Peyer's patch (tissue), 4 donors: ENCODE measurements at regions not wholly inside any gene's neighbourhood (a gene's known extent, or its start where the extent isn't known, plus 50 kb on each side); places are given as distances from the start of the nearest gene placed in this dataset.
"Not testable (repeated sequence)": the region's sequence is repeated elsewhere in the genome, so short reads cannot be mapped to it uniquely, and the experiment has no call there.

Experiments
- CTCF ChIP-seq, 6 experiments: fragments of 450-650 bp in 4 of 6; fragments of 200-600 bp in 2 of 6; sonication (generic) in 1 of 6; IDR thresholded peaks; one replicate each; pipeline ENCODE4 v1.5.1; 2017 to 2019; ENCODE audit warnings: antibody characterized with exemption in 6 of 6, mild to moderate bottlenecking in 3 of 6, moderate library complexity in 1 of 6
- POLR2A ChIP-seq, 2 donors: fragments of 450-650 bp; IDR thresholded peaks; one replicate each; pipeline ENCODE4 v1.5.1; 2017; ENCODE audit warnings: antibody characterized with exemption in 2 of 2, mild to moderate bottlenecking in 2 of 2, moderate library complexity in 2 of 2

DNA sequence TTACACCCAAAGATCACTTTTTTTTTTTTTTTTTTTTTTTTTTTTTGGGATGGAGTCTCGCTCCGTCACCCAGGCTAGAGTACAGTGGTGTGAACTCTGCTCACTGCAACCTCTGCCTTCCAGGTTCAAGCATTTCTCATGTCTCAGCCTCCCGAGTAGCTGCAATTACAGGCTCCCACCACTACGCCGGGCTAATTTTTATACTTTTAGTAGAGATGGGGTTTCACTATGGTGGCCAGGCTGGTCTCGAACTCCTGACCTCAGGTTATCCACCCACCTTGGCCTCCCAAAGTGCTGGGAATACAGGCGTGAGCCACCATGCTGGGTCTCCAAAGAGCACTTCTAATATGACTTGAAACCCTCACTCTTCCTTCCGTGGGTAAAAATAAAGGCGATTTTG is 152.2 kb upstream of the SPACA7 start:
- peak in 1 of 6 experiments; percentile 4 for TF ChIP-seq CTCF (IDR thresholded peaks at IDR 0.05)
- not testable (repeated sequence) for TF ChIP-seq POLR2A (IDR thresholded peaks at IDR 0.05)
